HPDE6-E6E7 (cell line): ENCODE measurements at regions not wholly inside any gene's neighbourhood (a gene's known extent, or its start where the extent isn't known, plus 50 kb on each side); places are given as distances from the start of the nearest gene placed in this dataset.

Experiments used
- DNase-seq: peaks from one replicate; pipeline ENCODE4 v3.0.0; 2011; ENCODE audit warnings: missing footprints; ENCODE audit errors: extremely low spot score

DNA sequence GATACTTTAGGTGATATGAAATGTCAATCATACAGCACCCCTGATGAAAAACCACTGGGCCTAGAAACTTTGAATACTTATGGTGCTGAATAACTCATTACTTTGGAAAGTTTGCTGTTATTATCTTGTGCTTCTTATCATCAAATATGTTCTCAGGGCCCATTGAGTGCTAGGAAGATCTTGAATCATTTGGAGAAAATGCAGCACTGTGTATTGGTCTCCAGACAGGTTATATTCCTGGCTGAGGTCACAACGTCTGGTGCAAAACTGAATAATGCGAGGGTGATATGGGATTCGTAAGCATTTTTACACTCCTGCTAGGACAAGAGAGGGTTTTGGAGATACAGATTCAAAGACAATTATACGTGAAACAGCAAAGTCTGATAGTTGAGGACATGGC is 249.4 kb upstream of the TNC start:
- DNase-seq = no peak

DNA sequence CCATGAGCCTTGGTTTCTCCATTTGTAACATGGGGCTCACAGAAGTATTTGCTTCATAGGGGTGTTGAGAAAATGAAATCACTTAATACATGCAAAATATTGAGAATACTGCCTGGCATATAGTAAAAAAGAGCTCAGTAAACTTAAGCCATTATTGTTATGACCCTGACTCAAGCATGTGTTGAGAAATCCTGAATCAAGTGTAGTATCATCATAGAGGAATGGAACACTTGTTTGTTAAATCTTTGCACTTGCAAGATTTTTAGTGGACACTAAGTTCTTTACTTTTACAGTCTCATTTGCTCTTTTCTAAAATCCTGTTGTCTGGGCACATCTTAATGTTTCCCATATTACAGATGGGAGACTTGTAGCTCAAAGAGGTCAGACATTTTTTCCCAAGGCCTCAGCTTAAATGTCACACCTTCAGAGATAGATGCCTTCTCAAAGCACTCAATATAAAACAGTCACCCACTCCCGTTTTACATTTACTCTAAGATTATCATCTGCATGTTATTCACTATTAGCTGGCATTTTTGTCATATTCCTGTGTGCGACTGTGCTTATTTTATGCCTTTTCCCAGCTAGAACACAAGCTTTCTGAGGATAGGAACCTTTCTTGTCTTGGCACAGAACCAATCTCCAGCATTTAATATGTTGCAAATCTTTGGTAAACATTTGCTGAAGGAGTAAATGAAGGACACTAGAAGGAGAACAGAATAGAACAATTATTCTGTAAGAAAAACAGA is 250.0 kb upstream of the TNC start:
- DNase-seq = no peak

DNA sequence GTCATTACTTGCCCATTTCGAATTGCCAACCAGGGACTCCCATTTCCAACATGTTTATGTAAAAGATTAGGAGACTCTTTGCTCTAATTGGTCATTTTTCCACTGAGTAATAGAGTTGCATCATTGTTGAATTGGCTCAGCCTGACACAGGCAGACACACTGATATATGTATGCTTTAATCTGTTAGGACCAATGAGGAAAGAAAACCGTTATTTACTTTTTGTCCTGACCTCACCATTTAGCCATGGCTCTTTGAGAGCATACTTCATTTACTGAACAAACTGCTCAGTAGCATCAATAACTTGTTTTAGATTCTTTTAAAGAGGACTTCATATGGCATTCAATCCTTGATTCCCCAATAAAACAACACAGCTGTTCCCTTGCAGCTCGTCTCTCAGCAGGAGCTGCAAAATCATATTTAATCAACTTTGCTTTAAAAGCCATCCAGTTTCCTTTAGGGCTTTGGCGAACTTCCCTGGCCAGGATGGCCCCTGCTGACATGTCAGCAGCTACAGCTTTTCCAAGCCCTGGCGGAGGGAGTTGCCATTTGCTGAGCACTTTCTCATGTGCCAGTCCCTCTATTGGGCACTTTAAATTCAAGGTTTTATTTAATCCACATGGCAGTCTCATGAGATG is 251.5 kb upstream of the TNC start:
- no peak for DNase-seq

DNA sequence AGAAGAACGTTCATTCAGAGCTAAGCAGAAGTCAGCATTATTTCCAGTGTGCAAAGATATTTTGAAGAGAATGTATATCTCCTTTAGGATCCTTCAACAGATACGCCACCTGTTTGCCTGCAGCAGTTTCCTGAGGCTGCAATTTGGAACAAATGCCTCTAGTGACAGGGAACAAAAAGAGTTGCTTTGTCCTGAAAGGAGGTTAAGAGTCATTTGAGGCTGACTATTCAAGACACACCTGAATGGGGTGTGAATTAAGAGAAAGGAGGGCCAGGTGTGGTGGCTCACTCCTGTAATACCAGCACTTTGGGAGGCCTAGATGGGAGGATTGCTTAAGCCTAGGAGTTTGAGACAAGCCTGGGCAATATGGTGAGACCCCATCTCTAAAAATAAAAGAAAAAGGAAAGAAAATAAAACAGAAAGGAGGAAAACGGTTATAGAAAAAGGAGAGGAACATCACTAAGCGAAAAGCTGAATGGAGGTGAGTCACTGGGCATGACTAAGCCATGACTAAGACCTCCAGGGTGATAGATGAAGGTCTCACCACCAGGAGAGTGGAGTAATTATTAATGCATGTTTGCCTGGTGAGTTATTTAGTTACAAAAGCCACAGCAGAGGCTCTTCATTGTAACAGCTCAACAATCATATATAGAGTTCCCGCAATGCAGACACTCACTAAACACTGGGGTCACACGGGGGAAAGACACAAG is 255.2 kb upstream of the TNC start:
- peak; percentile 86 for DNase-seq

DNA sequence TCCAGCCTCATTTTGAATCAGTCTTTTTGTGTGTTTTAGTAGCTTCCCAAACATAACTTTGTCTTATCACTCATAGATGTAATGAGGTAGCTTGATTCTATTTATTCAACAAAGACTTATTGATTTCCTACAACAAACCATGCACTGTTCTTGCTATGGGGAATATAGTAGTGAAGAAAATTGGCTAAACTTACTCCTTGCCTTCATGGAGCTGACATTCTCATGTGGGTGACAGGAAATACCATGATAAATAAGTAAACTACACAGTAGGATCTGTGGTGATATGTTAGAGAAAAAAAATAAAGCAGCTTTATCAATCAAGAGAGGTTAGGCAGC is 255.7 kb upstream of the TNC start:
- DNase-seq = no peak

DNA sequence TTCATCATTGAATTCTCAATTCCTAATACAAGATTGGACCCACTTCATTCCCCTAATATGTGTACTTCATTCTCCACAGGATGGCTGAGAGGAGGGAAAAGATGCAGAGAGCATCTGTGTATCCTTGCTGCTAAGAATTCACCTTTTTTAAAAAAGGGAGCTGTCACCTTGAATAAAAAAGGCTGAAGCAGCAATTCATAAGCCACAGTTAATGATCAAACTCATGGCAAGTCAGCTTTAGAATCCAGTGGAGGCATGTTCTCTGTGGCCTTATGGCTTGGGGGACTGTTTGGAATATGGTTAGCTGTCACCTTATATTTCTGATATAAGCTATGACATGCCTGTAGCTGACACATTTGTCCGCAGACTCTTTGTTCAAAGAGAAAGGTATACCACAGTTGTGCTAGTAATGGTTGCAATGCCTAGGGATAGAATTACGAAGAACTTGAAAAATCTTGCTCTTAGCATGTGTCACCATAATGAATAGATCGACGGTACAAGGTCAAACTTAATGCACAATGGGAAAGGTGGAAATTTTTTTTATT is 256.8 kb upstream of the TNC start:
- DNase-seq = peak; percentile 52

DNA sequence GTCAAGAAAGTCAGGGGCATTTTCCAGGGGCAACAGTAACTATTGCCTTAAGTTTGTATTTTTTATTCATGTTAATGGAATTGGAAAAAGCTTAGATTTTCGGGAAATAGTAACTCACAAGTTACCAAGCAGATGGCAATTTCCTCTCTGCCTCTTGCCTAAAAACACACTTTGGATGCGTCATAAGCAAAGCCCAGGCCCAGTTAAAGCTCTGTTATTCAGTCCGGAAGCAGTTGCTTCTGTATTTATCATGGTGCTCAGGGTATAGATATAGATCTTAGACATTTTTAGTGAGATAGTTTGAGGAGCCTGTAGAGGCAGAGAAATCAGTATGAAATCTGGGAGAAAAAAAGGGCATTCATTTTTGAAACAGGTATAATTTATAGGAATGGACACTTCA is 260.3 kb upstream of the TNC start:
- no peak for DNase-seq

DNA sequence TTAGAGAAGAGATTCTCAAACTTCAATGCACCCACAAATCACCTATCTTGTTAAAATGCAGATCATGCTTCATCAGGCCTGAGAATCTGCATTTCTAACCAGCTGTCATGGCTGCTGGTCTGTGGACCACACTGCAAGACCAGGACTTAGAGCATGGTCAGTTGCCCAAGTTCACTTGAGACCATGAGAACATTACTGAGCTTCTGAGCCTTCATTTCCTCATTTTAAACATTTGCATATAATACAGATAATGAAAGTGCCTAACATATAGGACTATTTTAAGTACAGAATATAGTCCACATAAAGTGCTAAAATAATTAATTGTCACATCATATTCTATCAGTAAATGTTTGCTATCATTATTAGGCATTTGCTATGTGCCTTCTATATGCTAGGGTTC is 260.8 kb upstream of the TNC start:
- no peak for DNase-seq

DNA sequence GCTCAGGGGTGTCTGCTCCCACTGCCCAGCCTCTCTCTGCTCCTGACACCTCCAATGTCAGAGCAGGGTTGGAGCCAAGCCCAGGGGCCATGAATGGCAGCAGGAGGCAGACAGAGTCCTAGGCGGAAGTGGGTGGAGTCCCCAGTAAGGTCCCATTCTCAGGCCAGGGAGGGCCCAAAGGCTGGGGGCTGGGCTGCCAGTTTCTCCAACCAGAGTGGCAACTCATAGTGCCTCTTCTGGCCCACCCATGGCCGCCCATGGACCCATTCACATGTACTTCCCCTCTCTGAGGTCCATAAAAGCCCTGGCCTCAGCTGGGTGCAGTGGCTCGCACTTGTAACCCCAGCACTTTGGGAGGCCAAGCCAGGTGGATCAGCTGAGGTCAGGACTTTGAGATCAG is 261.8 kb upstream of the TNC start:
- no peak for DNase-seq

DNA sequence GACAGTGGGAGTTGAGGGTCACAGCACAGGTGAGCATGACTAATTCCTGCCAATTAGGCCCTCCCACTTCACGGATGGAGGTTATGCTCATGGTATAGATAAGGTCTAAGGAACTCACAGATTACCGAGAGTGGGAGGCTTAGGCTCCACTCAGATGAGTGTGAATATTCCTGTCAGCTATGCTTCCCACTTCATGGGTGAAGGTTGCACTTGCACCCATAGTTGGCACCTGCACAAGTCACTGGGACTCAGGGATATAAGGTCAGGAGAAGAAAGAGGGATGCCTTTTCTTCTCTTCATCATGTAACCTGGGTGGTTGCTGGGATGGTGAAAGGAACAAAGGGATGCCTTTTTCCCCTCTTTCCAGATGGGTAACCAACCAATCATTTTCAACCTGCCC is 264.9 kb upstream of the TNC start:
- no peak for DNase-seq

DNA sequence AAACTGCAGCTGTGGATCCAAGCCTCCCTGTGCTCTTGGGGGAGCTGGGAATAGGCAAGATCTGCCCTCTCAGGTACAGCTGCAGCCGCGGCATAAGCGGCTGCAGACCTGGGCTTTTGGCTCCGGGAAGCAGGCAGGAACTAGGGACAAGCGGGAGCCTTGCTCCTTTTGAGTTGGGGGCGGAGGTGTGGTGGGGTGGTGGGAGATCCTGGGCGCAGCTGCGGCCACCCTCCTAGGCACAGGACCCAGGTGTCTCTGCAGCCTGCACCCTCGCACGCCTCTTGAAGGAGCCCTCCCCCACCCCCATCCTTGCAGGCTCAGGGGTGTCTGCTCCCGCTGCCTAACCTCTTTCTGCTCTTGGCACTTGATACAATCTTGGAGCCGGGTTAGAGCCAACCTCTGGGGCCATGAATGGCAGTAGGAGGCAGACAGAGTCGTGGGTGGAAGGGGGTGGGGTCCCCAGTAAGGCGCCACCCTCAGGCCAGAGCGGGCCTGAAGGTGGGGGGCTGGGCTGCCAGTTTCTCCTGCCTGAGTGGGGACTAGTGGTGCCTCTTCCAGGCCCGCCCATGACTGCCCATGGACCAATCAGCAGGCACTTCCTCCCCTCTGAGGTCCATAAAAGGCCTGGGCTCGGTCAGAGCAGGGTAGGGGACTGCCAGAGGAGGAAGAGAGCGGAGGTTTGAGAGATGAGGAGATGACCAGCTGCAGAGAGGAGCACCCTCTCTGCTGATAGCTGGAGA is 267.6 kb upstream of the TNC start:
- DNase-seq = no peak

DNA sequence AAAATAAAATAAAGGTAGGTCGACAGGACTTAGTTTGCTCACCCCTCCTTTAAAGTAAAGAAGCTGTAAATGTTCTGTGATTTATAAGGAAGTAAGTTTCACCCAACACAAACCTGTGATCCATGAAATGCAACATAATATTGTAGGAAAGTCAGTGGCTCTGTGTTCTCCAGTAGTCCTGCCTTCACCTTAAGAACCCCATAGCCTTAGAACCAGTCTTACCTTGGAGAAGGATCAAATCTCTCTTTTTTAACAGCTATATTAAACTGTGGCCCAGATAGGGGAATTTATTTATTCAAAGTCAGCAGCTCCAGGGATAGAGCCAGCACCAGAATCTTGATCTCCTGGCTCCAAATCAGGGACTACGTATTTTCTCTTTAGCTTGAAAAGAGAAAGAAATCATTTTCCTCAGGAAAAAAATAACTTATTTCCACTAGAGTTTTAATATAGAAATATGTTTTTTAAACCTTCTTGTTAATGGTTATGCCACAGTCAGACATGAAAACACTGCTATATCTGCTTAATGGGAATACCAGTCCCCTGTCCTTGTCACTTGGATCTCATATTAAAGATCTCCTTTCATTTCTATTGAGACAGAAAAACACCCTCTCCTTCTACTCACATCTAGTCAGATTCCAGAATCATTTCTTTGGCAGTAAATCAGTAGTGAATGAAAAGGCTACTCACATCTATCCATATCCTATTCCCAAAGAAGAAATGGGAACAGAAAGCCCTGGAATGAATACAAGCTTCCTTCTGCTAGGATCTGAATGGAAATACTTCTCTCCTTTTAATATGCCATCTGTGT is 269.2 kb upstream of the TNC start:
- no peak for DNase-seq

DNA sequence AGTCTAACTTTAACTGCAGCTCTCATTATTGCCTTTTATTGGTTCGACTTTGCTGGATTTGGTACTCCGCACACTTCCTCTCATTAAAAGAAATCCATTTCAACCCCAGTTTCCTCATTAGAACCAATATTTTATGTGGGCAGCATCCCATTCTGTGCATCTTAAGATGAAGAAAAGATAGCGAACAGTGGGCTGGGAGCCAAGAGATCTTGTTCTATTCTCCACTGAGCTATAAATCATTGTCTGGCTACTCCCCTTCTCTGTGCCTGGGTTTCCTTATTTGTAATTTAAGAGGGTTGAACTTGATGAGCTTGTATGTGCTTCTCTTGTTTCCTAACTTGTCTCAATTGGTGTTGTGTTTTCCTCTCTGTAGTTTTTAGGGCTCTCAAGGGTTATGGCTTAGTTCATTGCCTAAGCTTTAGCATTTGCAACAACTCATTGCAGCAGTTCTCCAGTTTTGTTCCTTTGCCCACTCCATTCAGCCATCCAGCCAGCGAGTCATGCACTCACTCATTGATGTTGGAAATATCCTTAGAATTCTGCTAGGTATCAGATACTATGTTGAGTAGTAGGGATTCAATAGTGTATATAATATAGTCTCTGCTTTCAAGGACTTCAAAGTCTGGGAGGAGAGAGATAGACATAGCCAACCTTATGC is 273.3 kb upstream of the TNC start:
- DNase-seq = no peak

DNA sequence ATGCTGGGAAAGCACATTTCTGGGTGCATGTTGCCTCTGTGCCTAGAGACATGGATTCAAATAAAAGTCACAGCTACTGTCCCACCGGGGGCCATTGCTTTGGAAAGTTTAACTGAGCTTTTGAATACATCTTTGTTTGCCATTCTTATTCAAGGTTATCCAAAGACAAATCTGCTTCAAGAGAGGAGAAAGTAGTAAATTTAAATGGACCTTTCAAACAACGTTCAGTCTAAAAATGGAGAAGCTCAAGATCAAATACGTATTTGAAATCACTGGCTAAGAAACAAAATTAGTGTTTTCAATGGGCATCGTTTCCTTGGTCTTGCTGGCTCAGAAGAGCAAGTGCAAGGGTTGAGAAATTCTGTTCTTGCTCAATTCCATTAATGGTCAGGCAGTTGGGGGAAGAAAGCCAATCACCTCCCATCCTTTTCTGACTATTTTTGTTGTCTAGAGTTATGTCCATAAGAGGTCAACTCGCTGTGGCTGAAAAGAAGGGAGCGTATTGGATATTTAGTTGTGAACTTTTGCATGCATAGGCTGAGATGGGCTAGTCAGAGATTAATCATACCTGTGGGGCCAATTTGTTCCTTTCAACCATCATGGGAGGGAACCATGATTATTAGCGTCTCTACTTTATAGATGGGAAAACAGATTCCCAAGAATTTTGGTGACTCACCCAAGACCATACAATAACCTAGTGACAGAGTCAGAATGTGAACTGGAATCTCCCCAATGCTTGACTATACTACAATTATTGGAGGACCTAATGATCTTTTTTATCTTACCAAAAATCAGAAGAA is 276.2 kb upstream of the TNC start:
- DNase-seq = no peak

DNA sequence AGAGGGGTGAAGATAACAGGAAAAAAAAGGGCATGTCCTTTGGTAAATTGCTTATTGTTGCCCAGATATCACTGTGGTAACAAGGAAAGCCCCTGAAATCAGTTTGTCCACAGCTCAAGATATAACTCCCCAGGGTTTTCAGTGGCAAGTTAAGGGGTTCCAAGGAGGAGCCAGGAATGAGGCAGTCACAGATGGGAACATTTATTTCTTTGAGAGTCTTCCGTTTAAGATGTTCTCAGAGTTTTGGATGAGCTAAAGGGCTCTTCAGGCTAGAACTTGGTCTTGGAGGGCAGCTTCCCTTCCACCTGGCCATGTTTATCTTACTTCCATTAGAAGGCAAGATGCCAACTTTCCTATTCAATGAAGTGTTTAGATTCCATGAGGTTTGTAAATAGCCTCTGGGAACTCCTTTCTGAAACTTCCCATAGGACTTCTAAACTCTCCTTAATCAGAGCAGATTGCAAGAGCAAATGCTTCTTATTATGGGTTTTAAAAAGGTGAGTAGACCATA is 277.6 kb upstream of the TNC start:
- no peak for DNase-seq

DNA sequence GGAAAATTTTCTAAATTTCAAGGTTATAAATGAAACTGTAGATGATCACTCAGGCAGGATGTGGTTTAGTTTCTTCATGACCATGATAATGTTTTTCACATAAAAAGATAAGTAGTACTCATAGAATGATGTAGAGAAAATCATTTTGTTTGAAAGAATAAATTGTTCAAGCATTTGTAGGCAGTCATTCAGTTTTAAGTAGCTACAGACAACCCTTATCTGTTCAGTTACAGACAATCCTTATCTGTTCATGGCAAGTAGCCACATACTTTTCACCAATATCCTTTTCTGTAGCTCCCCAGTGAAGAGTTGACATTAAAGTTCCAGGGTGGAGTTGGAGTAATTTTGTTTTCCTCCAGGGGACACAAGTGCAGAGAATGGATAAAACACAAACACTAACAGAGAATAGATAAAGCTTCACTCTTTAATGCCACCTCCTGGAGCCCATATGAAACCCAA is 278.1 kb upstream of the TNC start:
- no peak for DNase-seq

DNA sequence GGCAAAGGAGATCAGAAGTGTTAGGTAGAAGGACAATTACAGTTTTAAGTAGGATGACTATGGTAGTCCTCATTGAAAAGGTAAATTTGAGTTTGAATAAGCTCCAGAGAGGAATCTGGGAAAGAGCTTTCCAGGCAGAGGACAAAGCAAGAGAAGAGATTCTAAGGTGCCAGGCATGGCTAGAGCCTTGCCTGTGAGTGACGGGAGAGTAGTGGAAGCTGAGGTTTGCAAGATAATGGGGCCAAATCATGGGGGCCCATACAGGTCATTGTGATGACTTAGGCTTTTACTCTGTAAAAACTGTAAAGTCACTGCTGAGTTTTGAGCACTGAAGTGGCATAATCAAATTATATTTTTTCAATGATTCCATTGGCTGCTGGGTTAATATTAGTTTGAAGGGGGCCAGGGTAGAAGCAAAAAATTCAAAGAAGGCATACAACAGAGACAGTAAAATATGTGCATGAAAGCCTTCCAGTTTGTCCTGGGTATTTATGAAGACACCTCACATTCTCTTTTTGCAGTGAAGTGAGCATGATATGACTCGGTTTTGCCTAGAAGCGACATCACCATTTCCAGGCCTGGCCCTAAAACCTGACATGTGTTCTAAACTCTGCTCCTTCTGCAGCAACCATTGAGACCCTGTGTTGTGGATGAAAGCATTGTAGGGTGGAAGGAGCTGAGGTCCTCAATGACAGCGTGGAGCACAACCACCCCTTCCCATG is 279.8 kb upstream of the TNC start:
- DNase-seq = no peak

DNA sequence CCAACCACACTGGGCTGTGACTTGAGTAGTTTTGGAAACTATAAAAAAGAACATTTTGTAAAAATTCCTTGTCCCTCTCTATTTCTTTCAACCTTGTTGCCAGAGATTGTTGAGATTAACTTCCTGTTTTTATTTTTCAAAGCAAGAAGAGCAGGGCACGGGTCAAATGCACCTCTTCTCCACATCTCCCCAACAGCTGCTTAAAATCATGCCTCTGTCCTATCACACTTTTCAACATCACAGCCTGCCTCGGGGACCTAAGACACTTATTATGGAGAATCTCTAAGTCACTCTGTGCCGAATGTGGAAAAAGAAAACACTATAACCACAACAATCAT is 280.3 kb upstream of the TNC start:
- DNase-seq = no peak

DNA sequence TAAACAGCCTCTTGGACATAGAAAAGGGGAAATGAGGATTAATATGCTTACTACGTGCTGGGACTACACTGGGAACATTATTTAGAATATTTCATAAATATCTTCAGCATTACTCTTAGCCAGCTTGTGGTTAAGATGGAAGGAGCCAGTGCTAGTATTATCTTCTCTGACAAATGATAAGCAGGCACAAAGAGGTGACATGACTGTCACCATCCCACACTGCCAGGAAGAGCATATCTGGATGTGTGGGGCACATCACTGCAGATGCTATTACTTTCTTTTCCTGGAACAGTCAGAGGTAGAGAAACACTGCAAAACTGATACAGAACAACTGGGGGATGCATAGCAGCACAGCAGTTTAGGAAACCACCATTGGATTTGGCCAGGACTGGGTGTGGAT is 281.0 kb upstream of the TNC start:
- no peak for DNase-seq
